OCI-LY1 (cell line): ENCODE measurements at regions not wholly inside any gene's neighbourhood (a gene's known extent, or its start where the extent isn't known, plus 50 kb on each side); places are given as distances from the start of the nearest gene placed in this dataset.

Experiments
- EZH2 ChIP-seq: fragments of 200-600 bp; sonication (generic), shearing (Covaris generic); IDR thresholded peaks from 2 replicates; pipeline ENCODE4 v1.8.0; 2017; ENCODE audit warnings: borderline replicate concordance, mixed run types, mild to moderate bottlenecking, antibody characterized with exemption, low read length, moderate library complexity, mixed read lengths
- TF ChIP-seq, protein P1 (sequence below): fragments of 200-600 bp; sonication (generic), shearing (Covaris generic); IDR thresholded peaks from 2 replicates; pipeline ENCODE4 v1.5.1; 2017; ENCODE audit warnings: mild to moderate bottlenecking, antibody characterized with exemption, low read length, moderate library complexity, mixed read lengths

DNA sequence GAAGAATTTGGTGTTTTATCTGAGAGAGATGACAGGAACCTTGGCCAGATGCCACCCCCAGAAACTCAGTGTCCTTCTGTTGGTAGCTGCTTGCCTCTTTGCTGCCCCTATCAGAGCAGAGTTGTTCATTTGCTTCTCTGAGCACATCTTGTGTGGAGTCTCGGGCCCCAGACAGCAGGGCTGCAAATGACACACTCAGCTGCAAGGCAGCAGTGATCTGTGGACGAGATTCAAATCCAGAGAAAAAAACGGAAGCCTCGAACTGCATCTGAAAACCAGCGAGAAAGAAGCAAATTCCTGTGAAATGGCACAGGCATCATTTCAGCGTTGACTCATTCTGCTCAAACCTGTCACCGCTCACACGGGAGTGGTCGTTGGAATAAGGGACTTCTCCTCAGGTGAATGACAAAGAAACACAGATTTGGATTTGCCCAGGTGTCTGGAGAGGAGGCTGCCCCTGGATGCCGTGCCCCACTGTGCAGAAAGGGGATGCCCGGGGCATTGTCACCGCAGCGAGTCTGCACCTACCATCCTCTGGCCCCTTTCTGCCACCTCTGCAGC is 144.7 kb downstream of the PFKFB3 start:
- TF ChIP-seq, protein P1, sequence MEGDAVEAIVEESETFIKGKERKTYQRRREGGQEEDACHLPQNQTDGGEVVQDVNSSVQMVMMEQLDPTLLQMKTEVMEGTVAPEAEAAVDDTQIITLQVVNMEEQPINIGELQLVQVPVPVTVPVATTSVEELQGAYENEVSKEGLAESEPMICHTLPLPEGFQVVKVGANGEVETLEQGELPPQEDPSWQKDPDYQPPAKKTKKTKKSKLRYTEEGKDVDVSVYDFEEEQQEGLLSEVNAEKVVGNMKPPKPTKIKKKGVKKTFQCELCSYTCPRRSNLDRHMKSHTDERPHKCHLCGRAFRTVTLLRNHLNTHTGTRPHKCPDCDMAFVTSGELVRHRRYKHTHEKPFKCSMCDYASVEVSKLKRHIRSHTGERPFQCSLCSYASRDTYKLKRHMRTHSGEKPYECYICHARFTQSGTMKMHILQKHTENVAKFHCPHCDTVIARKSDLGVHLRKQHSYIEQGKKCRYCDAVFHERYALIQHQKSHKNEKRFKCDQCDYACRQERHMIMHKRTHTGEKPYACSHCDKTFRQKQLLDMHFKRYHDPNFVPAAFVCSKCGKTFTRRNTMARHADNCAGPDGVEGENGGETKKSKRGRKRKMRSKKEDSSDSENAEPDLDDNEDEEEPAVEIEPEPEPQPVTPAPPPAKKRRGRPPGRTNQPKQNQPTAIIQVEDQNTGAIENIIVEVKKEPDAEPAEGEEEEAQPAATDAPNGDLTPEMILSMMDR = peak; percentile 24; the same call in 1 of the 2 replicates
- no peak for TF ChIP-seq EZH2
